ENCODE measurements at regions not wholly inside any gene's neighbourhood (a gene's known extent, or its start where the extent isn't known, plus 50 kb on each side); places are given as distances from the start of the nearest gene placed in this dataset.

GRCh38 chr2:103293067-103293741 is 531.4 kb downstream of the TMEM182 start:
- TF ChIP-seq CTCF (IDR thresholded peaks at IDR 0.05) (no peak), POLR2A (IDR thresholded peaks at IDR 0.05) (no peak)
